Right ventricle myocardium inferior (tissue), 1 donor: ENCODE measurements at regions not wholly inside any gene's neighbourhood (a gene's known extent, or its start where the extent isn't known, plus 50 kb on each side); places are given as distances from the start of the nearest gene placed in this dataset.
"Not testable (repeated sequence)": the region's sequence is repeated elsewhere in the genome, so short reads cannot be mapped to it uniquely, and the experiment has no call there.

ENCODE experiments used
- ATAC-seq: fragments of 200-7000 bp; cut with Tn5 transposase; one replicate; pipeline ENCODE4 v1.9.1; 2020; ENCODE audit warnings: mild to moderate bottlenecking, moderate library complexity
- DNase-seq: peaks from one replicate; pipeline ENCODE4 v3.0.0; 2021; ENCODE audit errors: missing footprints
- intact Hi-C: fragments of 100-400 bp; cut with DNase I; formaldehyde crosslinking; loops from one replicate; pipeline ENCODE4 v1.11.0; 2022
- donor health status: DM: no; HTN: yes; CAD: no; lungs with severe emphysema.

GRCh38 chrX:13480780-13481179, 88.6 kb upstream of the EGFL6 start:
- intact Hi-C loops, DNase-seq, ATAC-seq: not testable (repeated sequence)

- peak; percentile 72 for ATAC-seq
- intact Hi-C loops = loop anchor here (1.0 to 10.0 kb wide), 2 partner anchors 119 to 365 kb away; no protein-coding TSS in a partner anchor
These were observed 90.0 kb upstream of the EGFL6 start for GRCh38 chrX:13479452-13479813.

GRCh38 chrX:13478740-13479451, 90.5 kb upstream of the EGFL6 start:
- DNase-seq (no peak), ATAC-seq (peak; percentile 84)
- intact Hi-C loops = loop anchor here (1.0 to 10.0 kb wide), 2 partner anchors 119 to 364 kb away; no protein-coding TSS in a partner anchor

More at GRCh38 chrX:13479452-13479813, 90.0 kb upstream of the EGFL6 start:
- DNase-seq = no peak

- no peak for ATAC-seq
- no peak for DNase-seq
- intact Hi-C loops = loop anchor here (10.0 kb wide), 1 partner anchor 362 kb away; no protein-coding TSS in a partner anchor
These were observed 93.0 kb upstream of the EGFL6 start for GRCh38 chrX:13476384-13476783.

- intact Hi-C loops = loop anchor here (10.0 kb wide), 1 partner anchor 359 kb away; no protein-coding TSS in a partner anchor
- DNase-seq (no peak), ATAC-seq (no peak)
These were observed 95.3 kb upstream of the EGFL6 start for GRCh38 chrX:13474164-13474516.

- no peak for DNase-seq
- intact Hi-C loops = loop anchor here (10.0 kb wide), 1 partner anchor 359 kb away; no protein-coding TSS in a partner anchor
- peak; percentile 74 for ATAC-seq
These were observed 95.8 kb upstream of the EGFL6 start for GRCh38 chrX:13473442-13474163.

GRCh38 chrX:13472975-13473374, 96.4 kb upstream of the EGFL6 start:
- intact Hi-C loops = loop anchor here (10.0 kb wide), 1 partner anchor 358 kb away; no protein-coding TSS in a partner anchor
- no peak for ATAC-seq
- DNase-seq = no peak

GRCh38 chrX:13471269-13471668, 98.1 kb upstream of the EGFL6 start:
- no peak for ATAC-seq
- no peak for DNase-seq
- intact Hi-C loops = loop anchor here (10.0 kb wide), 1 partner anchor 356 kb away; no protein-coding TSS in a partner anchor

GRCh38 chrX:13470685-13470977, 98.8 kb upstream of the EGFL6 start:
- intact Hi-C loops = loop anchor here (10.0 kb wide), 1 partner anchor 356 kb away; no protein-coding TSS in a partner anchor
- DNase-seq (no peak), ATAC-seq (no peak)

GRCh38 chrX:13469963-13470684, 99.3 kb upstream of the EGFL6 start:
- intact Hi-C loops = loop anchor here (10.0 kb wide), 1 partner anchor 355 kb away; no protein-coding TSS in a partner anchor
- ATAC-seq = no peak
- no peak for DNase-seq

GRCh38 chrX:13468096-13468495, 101.3 kb upstream of the EGFL6 start:
- DNase-seq = no peak
- ATAC-seq = no peak
- intact Hi-C loops = no loop called here

- no peak for ATAC-seq
- no peak for DNase-seq
- intact Hi-C loops = no loop called here
These were observed 102.2 kb upstream of the EGFL6 start for GRCh38 chrX:13467243-13467642.

GRCh38 chrX:13464599-13465275, 104.7 kb upstream of the EGFL6 start:
- DNase-seq = no peak
- intact Hi-C loops = no loop called here
- no peak for ATAC-seq

GRCh38 chrX:13463608-13464007, 105.8 kb upstream of the EGFL6 start:
- ATAC-seq (peak; percentile 91), DNase-seq (no peak)
- intact Hi-C loops = no loop called here

GRCh38 chrX:13452283-13452682, 117.1 kb upstream of the EGFL6 start:
- intact Hi-C loops = no loop called here
- ATAC-seq (no peak), DNase-seq (no peak)

GRCh38 chrX:13449441-13449840, 120.0 kb upstream of the EGFL6 start:
- intact Hi-C loops = no loop called here
- DNase-seq (no peak), ATAC-seq (no peak)

- intact Hi-C loops = no loop called here
- no peak for DNase-seq
- no peak for ATAC-seq
These were observed 120.5 kb upstream of the EGFL6 start for GRCh38 chrX:13448941-13449340.

- DNase-seq, intact Hi-C loops, ATAC-seq: not testable (repeated sequence)
These were observed 121.8 kb upstream of the ATXN3L start for GRCh38 chrX:13441608-13442007.

GRCh38 chrX:13440176-13440575, 120.3 kb upstream of the ATXN3L start:
- ATAC-seq (no peak), DNase-seq (no peak)
- intact Hi-C loops = no loop called here
